ENCODE measurements at regions not wholly inside any gene's neighbourhood (a gene's known extent, or its start where the extent isn't known, plus 50 kb on each side); places are given as distances from the start of the nearest gene placed in this dataset.

DNA sequence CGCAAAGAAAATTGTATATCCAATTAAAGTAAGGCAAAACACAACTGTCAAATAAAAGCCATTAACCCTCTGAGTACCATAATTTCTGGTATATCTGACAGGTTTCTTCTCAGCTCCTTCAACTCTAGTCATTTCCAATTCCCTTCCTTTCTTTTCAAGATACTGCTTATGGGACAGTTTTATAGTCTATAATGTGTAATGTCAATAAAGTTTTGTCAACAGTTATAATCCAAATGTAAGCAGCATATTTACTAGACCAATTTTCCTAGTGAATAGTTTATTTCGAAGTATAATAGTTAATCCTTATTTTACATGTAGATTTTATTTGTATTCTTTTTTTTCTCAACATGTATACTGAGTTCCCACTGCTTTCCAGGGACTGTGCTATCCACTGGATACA lies 1081.8 kb downstream of the EPHA7 start:
- 70 to 73% methylated on average over 2 of the region's 2 CpGs for WGBS, 2 donors
- H3K9me3 ChIP-seq, result no peaks in the 10 kb centered on the region
- H3K36me3 ChIP-seq, result no peaks in the 10 kb centered on the region
- no peaks in the 10 kb centered on the region for H3K27me3 ChIP-seq
- no peak for DNase-seq
- H3K27ac ChIP-seq, result no peak overlapping the region
- intact Hi-C loops (cut with DNase I), result no loop called here
- no peak for TF ChIP-seq POLR2A (IDR thresholded peaks at IDR 0.05)
- TF ChIP-seq, protein P1, sequence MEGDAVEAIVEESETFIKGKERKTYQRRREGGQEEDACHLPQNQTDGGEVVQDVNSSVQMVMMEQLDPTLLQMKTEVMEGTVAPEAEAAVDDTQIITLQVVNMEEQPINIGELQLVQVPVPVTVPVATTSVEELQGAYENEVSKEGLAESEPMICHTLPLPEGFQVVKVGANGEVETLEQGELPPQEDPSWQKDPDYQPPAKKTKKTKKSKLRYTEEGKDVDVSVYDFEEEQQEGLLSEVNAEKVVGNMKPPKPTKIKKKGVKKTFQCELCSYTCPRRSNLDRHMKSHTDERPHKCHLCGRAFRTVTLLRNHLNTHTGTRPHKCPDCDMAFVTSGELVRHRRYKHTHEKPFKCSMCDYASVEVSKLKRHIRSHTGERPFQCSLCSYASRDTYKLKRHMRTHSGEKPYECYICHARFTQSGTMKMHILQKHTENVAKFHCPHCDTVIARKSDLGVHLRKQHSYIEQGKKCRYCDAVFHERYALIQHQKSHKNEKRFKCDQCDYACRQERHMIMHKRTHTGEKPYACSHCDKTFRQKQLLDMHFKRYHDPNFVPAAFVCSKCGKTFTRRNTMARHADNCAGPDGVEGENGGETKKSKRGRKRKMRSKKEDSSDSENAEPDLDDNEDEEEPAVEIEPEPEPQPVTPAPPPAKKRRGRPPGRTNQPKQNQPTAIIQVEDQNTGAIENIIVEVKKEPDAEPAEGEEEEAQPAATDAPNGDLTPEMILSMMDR (IDR thresholded peaks at IDR 0.05), result no peak
- no peaks in the 10 kb centered on the region for H3K4me1 ChIP-seq
- H3K4me3 ChIP-seq (replicated peaks in 1 of 3), result no peak overlapping the region

DNA sequence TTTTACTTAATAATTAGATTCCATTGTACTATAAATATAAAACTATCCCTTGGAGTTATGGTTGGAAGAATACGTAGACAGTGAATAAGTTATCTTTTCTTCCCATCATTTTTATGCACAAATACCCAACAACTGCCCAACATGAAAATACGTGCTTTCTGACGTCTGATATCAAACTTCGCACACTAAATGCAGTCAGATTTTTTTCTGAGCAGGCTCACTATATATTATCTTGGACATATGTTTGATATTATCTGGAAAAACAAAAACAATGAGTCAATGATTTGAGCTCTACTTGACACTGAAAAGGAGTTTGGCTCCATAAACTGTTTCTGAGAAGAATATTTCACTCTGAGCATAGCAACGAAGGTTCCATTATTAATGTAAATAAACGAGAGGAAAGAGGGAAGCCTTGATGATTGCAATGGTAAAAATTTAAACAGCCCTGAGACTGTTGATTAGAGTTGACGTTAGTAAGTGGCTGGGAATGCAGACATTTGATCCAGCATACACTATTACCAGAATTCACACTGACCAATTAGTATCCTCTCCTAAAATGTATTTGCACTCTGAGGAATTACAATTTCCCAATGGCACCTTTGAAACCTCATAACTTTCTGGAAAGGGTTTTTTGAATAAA lies 1090.0 kb downstream of the EPHA7 start:
- TF ChIP-seq, protein P1 (IDR thresholded peaks at IDR 0.05), result no peak
- no peaks in the 10 kb centered on the region for H3K9me3 ChIP-seq
- H3K36me3 ChIP-seq, result no peaks in the 10 kb centered on the region
- no peaks in the 10 kb centered on the region for H3K27me3 ChIP-seq
- H3K27ac ChIP-seq, result no peak overlapping the region
- WGBS, 2 donors, result 71% methylated on average over 7 of the region's 7 CpGs
- H3K4me1 ChIP-seq, result no peaks in the 10 kb centered on the region
- DNase-seq, result no peak
- intact Hi-C loops (cut with DNase I), result no loop called here
- no peak overlapping the region for H3K4me3 ChIP-seq (replicated peaks in 1 of 3)

GRCh38 chr6:92315312-92315711 lies 1104.0 kb downstream of the EPHA7 start:
- H3K36me3 ChIP-seq, result no peaks in the 10 kb centered on the region
- no peaks in the 10 kb centered on the region for H3K27me3 ChIP-seq
- H3K4me1 ChIP-seq, result no peaks in the 10 kb centered on the region
- 84% methylated on average over 1 of the region's 1 CpG for WGBS, 2 donors
- H3K4me3 ChIP-seq (replicated peaks in 1 of 3), result no peak overlapping the region
- H3K9me3 ChIP-seq, result no peaks in the 10 kb centered on the region
- intact Hi-C loops (cut with DNase I), result no loop called here
- no peak overlapping the region for H3K27ac ChIP-seq
- DNase-seq, result no peak
- TF ChIP-seq, protein P1 (IDR thresholded peaks at IDR 0.05), result no peak
- no peak for TF ChIP-seq POLR2A (IDR thresholded peaks at IDR 0.05)

GRCh38 chr6:92297101-92297500 lies 1122.3 kb downstream of the EPHA7 start:
- H3K27me3 ChIP-seq, result no peaks in the 10 kb centered on the region
- H3K4me3 ChIP-seq (replicated peaks in 1 of 3), result no peak overlapping the region
- no peaks in the 10 kb centered on the region for H3K36me3 ChIP-seq
- H3K9me3 ChIP-seq, result no peaks in the 10 kb centered on the region
- no peak for DNase-seq
- H3K27ac ChIP-seq, result no peak overlapping the region
- H3K4me1 ChIP-seq, result no peaks in the 10 kb centered on the region
- 79 to 80% methylated on average over 4 of the region's 4 CpGs for WGBS, 2 donors
- no peak for TF ChIP-seq POLR2A (IDR thresholded peaks at IDR 0.05)
- TF ChIP-seq, protein P1 (IDR thresholded peaks at IDR 0.05), result no peak
- intact Hi-C loops (cut with DNase I), result no loop called here

- H3K27me3 ChIP-seq, result no peaks in the 10 kb centered on the region
- no peak for TF ChIP-seq POLR2A (IDR thresholded peaks at IDR 0.05)
- TF ChIP-seq, protein P1 (IDR thresholded peaks at IDR 0.05), result no peak
- H3K4me3 ChIP-seq (replicated peaks in 1 of 3), result no peak overlapping the region
- H3K4me1 ChIP-seq, result no peaks in the 10 kb centered on the region
- no peak for DNase-seq
- H3K27ac ChIP-seq, result no peak overlapping the region
- intact Hi-C loops (cut with DNase I), result no loop called here
- WGBS, 2 donors, result 50 to 63% methylated on average over 1 of the region's 1 CpG
- H3K9me3 ChIP-seq, result no peaks in the 10 kb centered on the region
- H3K36me3 ChIP-seq, result no peaks in the 10 kb centered on the region
Measured at GRCh38 chr6:92292067-92292466, 1127.3 kb downstream of the EPHA7 start.

Data from thyroid gland (tissue), 4 donors.